ENCODE measurements at regions not wholly inside any gene's neighbourhood (a gene's known extent, or its start where the extent isn't known, plus 50 kb on each side); places are given as distances from the start of the nearest gene placed in this dataset.

- DNase-seq = peak; percentile 33
Measured at GRCh38 chr10:88209837-88210561, 346.6 kb downstream of the PTEN start.

DNA sequence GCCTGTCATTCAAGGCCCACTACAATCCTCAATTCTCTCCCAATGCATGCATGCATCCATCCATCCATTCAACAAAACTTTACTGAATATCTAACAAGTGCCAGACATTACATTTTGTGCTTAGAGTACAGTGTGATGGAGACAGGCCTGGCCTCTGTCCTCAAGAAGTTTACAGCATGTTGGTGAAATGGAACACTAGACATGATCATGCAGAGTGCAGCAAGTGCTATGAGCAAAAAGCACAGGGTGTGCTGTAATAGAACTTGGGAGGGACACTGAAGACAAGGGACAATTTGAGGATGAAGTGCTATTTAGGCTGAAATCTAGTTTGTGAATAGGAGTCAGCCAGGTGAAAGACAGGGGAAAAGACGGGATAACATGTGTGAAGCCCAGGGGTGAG lies 347.8 kb downstream of the PTEN start:
- DNase-seq = no peak

- no peak for DNase-seq
Measured at GRCh38 chr10:88212069-88212468, 348.6 kb downstream of the PTEN start.

GRCh38 chr10:88213065-88213605 lies 349.7 kb downstream of the PTEN start:
- no peak for DNase-seq

DNA sequence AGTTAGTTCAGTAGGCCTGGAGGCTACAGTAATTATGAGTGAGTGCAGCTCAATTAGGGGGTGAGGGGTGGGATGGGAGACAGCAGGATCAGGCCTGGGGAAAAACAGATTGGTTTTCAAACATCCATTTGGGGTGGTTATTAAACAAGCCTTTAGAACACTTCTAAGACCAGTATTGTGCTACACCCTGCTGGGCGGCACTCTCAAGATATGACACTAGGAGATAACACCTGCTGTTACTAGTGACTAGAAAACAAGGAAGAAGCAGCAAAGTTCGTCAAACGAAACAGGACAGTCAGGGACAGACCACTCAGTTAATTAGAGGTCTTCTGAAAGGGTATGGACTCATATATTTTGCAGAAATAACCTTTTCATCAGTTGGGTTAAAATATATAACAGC lies 353.6 kb downstream of the PTEN start:
- no peak for DNase-seq

DNA sequence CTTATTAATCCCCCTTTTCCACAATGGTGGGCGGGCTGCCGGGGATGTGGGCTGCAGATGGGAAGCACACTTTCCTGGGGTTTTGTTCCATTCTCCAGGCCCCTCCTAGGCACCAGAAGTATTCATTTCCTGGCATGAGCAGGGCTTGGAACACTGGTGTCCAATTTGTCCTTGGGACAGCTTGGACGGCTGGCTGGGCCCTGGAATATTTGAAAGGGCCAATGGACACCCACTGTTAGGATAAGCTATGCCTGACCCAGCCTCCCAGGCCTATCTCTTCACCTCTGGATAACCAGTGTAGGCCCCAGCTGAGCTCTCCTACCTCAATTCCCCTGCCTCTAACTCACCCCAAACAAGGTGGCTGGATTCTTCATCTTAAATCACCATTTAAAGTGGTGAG lies 354.9 kb downstream of the PTEN start:
- no peak for DNase-seq

DNA sequence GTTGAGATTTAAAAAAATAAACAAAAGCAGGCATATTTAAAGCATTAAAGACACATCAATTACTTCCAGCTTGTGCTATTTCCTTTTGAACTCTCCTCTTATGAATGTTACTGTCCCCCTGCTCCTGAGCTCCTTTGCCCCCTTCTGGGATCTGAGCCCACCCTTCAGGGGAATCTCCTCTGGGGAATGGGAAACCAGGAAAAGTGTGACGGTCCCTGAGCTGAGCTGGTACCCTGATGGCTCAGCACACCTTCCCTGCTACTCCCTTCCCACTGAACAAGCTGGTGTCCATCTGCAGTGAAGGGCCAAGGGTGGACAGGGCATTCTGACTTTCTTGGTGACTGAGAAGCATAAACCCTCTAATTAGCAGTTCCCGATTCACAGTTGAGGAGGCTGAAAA lies 356.3 kb downstream of the PTEN start:
- DNase-seq = no peak

- DNase-seq = no peak
Measured at GRCh38 chr10:88221010-88221973, 357.9 kb downstream of the PTEN start.

DNA sequence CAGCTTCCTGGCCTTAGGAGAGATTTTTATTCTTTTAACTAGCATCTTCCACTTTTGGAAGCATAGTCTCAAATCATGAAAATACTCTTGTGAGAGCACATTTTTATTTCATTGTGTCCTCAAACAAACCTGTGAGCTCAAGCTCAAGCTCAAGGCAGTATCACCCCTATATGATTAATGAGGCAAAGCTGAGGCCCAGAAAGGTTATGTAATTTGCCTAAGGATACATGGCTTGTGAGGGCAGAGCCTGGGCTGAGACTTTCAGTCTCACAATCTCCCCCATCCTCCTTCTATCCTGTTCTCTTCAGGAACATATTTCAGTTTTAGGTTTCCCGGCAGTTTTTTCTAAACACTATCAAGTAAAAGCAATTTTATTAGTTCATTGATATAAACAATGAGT lies 359.5 kb downstream of the PTEN start:
- DNase-seq = no peak

Data from HCEC 1CT (cell line).